OCI-LY7 (cell line): ENCODE measurements at regions not wholly inside any gene's neighbourhood (a gene's known extent, or its start where the extent isn't known, plus 50 kb on each side); places are given as distances from the start of the nearest gene placed in this dataset.

Experiments
- BruUV-seq: library from RNA; stranded (reverse); fragments of 400-500 nt; replicated peaks from 2 replicates; lab custom pipeline; 2021; lab: Mats Ljungman, UMichigan
- CTCF ChIA-PET: fragments of 300-600 bp; sonication (Branson Sonifier 250); formaldehyde crosslinking; loops from one replicate; lab custom pipeline; 2022; ENCODE audit warnings: antibody characterized with exemption; ENCODE audit not compliant: unreplicated experiment; lab: Charles Lee
- POLR2A ChIA-PET: fragments of 300-600 bp; sonication (Branson Sonifier 250); formaldehyde crosslinking; loops from one replicate; lab custom pipeline; 2022; ENCODE audit warnings: antibody characterized with exemption; lab: Charles Lee
- DNase-seq: peaks from one replicate; pipeline ENCODE4 v3.0.0-alpha.2; 2015; ENCODE audit warnings: low spot score
- H2AFZ ChIP-seq: fragments of 200-600 bp; sonication (generic), shearing (Covaris generic); 2 replicates; pipeline ENCODE4 v1.6.1; 2014; ENCODE audit warnings: mild to moderate bottlenecking, antibody characterized with exemption, low read length, moderate library complexity
- H3K27ac ChIP-seq: fragments of 200-600 bp; sonication (generic); 2 replicates; pipeline ENCODE4 v1.5.1; 2014; ENCODE audit warnings: mixed run types, low read depth, mild to moderate bottlenecking, moderate library complexity, low read length, inconsistent platforms; ENCODE audit not compliant: poor library complexity, severe bottlenecking
- H3K36me3 ChIP-seq: fragments of 200-600 bp; sonication (generic); 2 replicates; pipeline ENCODE4 v1.6.1; 2014; ENCODE audit warnings: mild to moderate bottlenecking, antibody characterized with exemption, low read length, moderate library complexity, mixed read lengths; ENCODE audit not compliant: insufficient read depth
- H3K4me1 ChIP-seq: fragments of 200-600 bp; sonication (generic); 2 replicates; pipeline ENCODE4 v1.5.1; 2014; ENCODE audit warnings: mild to moderate bottlenecking, low read length; ENCODE audit not compliant: insufficient read depth, poor library complexity, severe bottlenecking
- H3K4me2 ChIP-seq: fragments of 200-600 bp; sonication (generic); 2 replicates; pipeline ENCODE4 v1.6.1; 2014; ENCODE audit warnings: mild to moderate bottlenecking, low read length
- H3K4me3 ChIP-seq: fragments of 200-600 bp; sonication (generic); 2 replicates; pipeline ENCODE4 v1.5.1; 2014; ENCODE audit warnings: mild to moderate bottlenecking, low read depth, low read length; ENCODE audit not compliant: poor library complexity, severe bottlenecking
- H3K79me2 ChIP-seq: fragments of 200-600 bp; sonication (generic); 2 replicates; pipeline ENCODE4 v1.6.1; 2016; ENCODE audit warnings: low read depth, mild to moderate bottlenecking, low read length, moderate library complexity, mixed read lengths; ENCODE audit not compliant: insufficient read depth
- H3K9me2 ChIP-seq: fragments of 200-600 bp; sonication (generic); 2 replicates; pipeline ENCODE4 v1.6.1; 2016; ENCODE audit warnings: mild to moderate bottlenecking, low read length, mixed read lengths; ENCODE audit not compliant: insufficient read depth
- H3K9me3 ChIP-seq: fragments of 200-600 bp; sonication (generic); 2 replicates; pipeline ENCODE4 v1.6.1; 2014; ENCODE audit warnings: mild to moderate bottlenecking, mixed run types, low read length, mixed read lengths
- H4K20me1 ChIP-seq: fragments of 200-600 bp; sonication (generic); 2 replicates; pipeline ENCODE4 v1.6.1; 2014; ENCODE audit warnings: mild to moderate bottlenecking, antibody characterized with exemption, low read length, moderate library complexity, mixed read lengths; ENCODE audit not compliant: insufficient read depth
- CTCF ChIP-seq: fragments of 200-600 bp; sonication (generic); conservative IDR thresholded peaks from 2 replicates; pipeline ENCODE4 v1.5.1; 2014; ENCODE audit warnings: mild to moderate bottlenecking, antibody characterized with exemption, low read length, moderate library complexity, mixed read lengths
- EZH2phosphoT487 ChIP-seq: fragments of 200-600 bp; sonication (generic); IDR thresholded peaks from 2 replicates; pipeline ENCODE4 v1.6.1; 2018; ENCODE audit warnings: low read depth, borderline replicate concordance, mild to moderate bottlenecking, mixed run types, antibody characterized with exemption, low read length, moderate library complexity, mixed read lengths
- intact Hi-C: fragments of 100-400 bp; cut with micrococcal nuclease; formaldehyde crosslinking; loops from one replicate; pipeline ENCODE4 v1.10.0; 2022; ENCODE audit not compliant: unreplicated experiment

- no peaks in the 10 kb centered on the region for H3K9me3 ChIP-seq
- ChIA-PET CTCF (no interaction called here), POLR2A (no interaction called here)
- no peak overlapping the region for H3K27ac ChIP-seq
- H4K20me1 ChIP-seq = no peaks in the 10 kb centered on the region
- no peaks in the 10 kb centered on the region for H3K79me2 ChIP-seq
- BruUV-seq = no TSS peak
- no peaks in the 10 kb centered on the region for H3K36me3 ChIP-seq
- no peaks in the 10 kb centered on the region for H3K9me2 ChIP-seq
- DNase-seq = no peak
- H3K4me3 ChIP-seq = no peak overlapping the region
- H3K4me1 ChIP-seq = no peaks in the 10 kb centered on the region
- H3K4me2 ChIP-seq = no peak overlapping the region
- intact Hi-C loops = no loop called here
- no peak for TF ChIP-seq CTCF
- no peak for TF ChIP-seq EZH2phosphoT487
- H2AFZ ChIP-seq = no peak overlapping the region
These were observed 648.1 kb downstream of the USP25 start for GRCh38 chr21:16377857-16378256.

- Histone ChIP-seq H3K9me3 (no peaks in the 10 kb centered on the region), H2AFZ (no peak overlapping the region), H3K27ac (no peak overlapping the region), H3K9me2 (no peaks in the 10 kb centered on the region), H4K20me1 (no peaks in the 10 kb centered on the region), H3K36me3 (no peaks in the 10 kb centered on the region), H3K4me1 (no peaks in the 10 kb centered on the region), H3K4me3 (no peak overlapping the region), H3K4me2 (no peak overlapping the region), H3K79me2 (no peaks in the 10 kb centered on the region)
- DNase-seq = no peak
- POLR2A ChIA-PET = interaction anchor here (1.0 kb wide), 1 partner anchor 361 kb away, joined by 3 read pairs; no protein-coding TSS in a partner anchor
- no peak for TF ChIP-seq EZH2phosphoT487
- no peak for TF ChIP-seq CTCF
- BruUV-seq = no TSS peak
- intact Hi-C loops = no loop called here
- CTCF ChIA-PET = no interaction called here
These were observed 648.7 kb downstream of the USP25 start for GRCh38 chr21:16378525-16378924.

- H3K36me3 ChIP-seq = no peaks in the 10 kb centered on the region
- DNase-seq = no peak
- ChIA-PET POLR2A (no interaction called here), CTCF (no interaction called here)
- intact Hi-C loops = no loop called here
- H3K27ac ChIP-seq = no peak overlapping the region
- BruUV-seq = no TSS peak
- no peak overlapping the region for H3K4me3 ChIP-seq
- H3K4me1 ChIP-seq = no peaks in the 10 kb centered on the region
- H3K9me3 ChIP-seq = no peaks in the 10 kb centered on the region
- H3K4me2 ChIP-seq = no peak overlapping the region
- no peaks in the 10 kb centered on the region for H3K9me2 ChIP-seq
- no peaks in the 10 kb centered on the region for H4K20me1 ChIP-seq
- no peak for TF ChIP-seq EZH2phosphoT487
- no peak for TF ChIP-seq CTCF
- no peak overlapping the region for H2AFZ ChIP-seq
- H3K79me2 ChIP-seq = no peaks in the 10 kb centered on the region
These were observed 658.5 kb downstream of the USP25 start for GRCh38 chr21:16388291-16388690.
